Pancreas (tissue), 10 donors: ENCODE measurements at regions not wholly inside any gene's neighbourhood (a gene's known extent, or its start where the extent isn't known, plus 50 kb on each side); places are given as distances from the start of the nearest gene placed in this dataset.

Experiments
- ATAC-seq, 4 donors: fragments of 200-7000 bp; cut with Tn5 transposase; one replicate each; pipeline versions ENCODE4 v1.8.0 to v1.9.1; 2020; ENCODE audit warnings: mild to moderate bottlenecking in 4 of 4, moderate library complexity in 4 of 4
- DNase-seq, 6 donors: peaks; one replicate each; pipeline ENCODE4 v3.0.0-alpha.2; 2020
- FAIRE-seq: peaks from 2 replicates; lab custom pipeline; 2012; peaks lifted over from hg19 to GRCh38; lab: Jason Lieb, UNC
- H3K27ac ChIP-seq, 4 donors: fragments of 200-600 bp; sonication (generic); 1 replicate in 3 of 4; 2 replicates in 1 of 4; pipeline versions ENCODE4 v1.5.0 to v1.8.0; 2020
- H3K27me3 ChIP-seq, 4 donors: fragments of 200-600 bp; one replicate each; pipeline ENCODE4 v1.8.0; 2021
- H3K36me3 ChIP-seq, 3 donors: fragments of 200-600 bp; sonication (generic) in 1 of 3; one replicate each; pipeline versions ENCODE4 v1.5.0 to v1.8.0; 2020 to 2021
- H3K4me1 ChIP-seq, 3 donors: fragments of 200-600 bp; one replicate each; pipeline ENCODE4 v1.8.0; 2021
- H3K4me3 ChIP-seq, 4 donors: fragments of 200-600 bp; sonication (generic) in 2 of 4; one replicate each; pipeline versions ENCODE4 v1.5.0 to v1.8.0; 2020 to 2021
- H3K9me3 ChIP-seq, 4 donors: fragments of 200-600 bp; one replicate each; pipeline ENCODE4 v1.8.0; 2021
- CTCF ChIP-seq, 4 donors: fragments of 200-600 bp; sonication (generic) in 3 of 4; IDR thresholded peaks; one replicate each; pipeline versions ENCODE4 v1.5.0 to v1.8.0; 2021; ENCODE audit warnings: antibody characterized with exemption in 4 of 4
- WGBS, 2 donors: extraction: QIAGEN DNeasy Blood & Tissue Kit; methylation state at CpG; one replicate each; pipeline ENCODE4 v1.1.7; 2013; 5-methylcytosine and 5-hydroxymethylcytosine counted together
- intact Hi-C, 3 donors: fragments of 100-400 bp; cut with DNase I; formaldehyde crosslinking; loops; one replicate each; pipeline versions ENCODE4 v1.11.1 to v1.14.2; 2022
- donor health status: healthy with polysubstance abuse.
- donor health status: DM: no; HTN: no; CAD: no; lungs with moderate emphysema.
- donor health status: DM: no; HTN: no; CAD: no.
- donor health status: control.
- donor health status: control.
- donor health status: Bipolar disorder and iron deficiency.
- donor health status: DM: yes; HTN: yes; CAD: no.
- donor health status: DM: no; HTN: no; CAD: no.
- donor health status: DM: no; HTN: no; CAD: no.
- donor health status: DM: yes; HTN: yes; CAD: no.

DNA sequence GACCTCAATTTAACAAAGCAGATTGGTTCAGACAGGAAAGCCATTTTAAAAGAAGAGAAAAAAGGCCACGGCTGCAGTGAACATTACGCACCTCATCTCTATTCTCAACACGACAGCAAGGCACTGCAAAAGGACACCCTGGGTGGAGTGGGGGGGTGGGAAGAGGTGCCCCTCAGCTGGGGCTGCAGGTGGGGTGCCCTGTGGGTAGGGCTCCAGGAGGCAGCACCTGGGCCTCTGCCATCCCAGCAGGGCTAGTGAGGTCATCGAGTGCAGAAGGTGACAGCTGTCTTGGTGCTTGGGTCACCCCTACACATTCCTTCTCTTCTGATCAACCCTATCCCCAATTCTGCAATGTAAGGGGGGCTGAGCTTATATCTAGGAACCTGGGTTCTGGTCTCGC, 142.9 kb upstream of the PRMT8 start:
- no peak for DNase-seq
- peak in 1 of 4 donors; percentile 20 for ATAC-seq
- no peaks in the 10 kb centered on the region for H3K36me3 ChIP-seq
- no peak for FAIRE-seq
- intact Hi-C loops = no loop called here
- 88 to 92% methylated on average over 5 of the region's 5 CpGs for WGBS, 2 donors
- H3K27me3 ChIP-seq = no peaks in the 10 kb centered on the region
- H3K4me1 ChIP-seq = no peaks in the 10 kb centered on the region
- H3K9me3 ChIP-seq = no peaks in the 10 kb centered on the region
- no peak overlapping the region for H3K4me3 ChIP-seq
- no peak for TF ChIP-seq CTCF (IDR thresholded peaks at IDR 0.05)
- H3K27ac ChIP-seq = no peak overlapping the region

- Histone ChIP-seq H3K9me3 (no peaks in the 10 kb centered on the region), H3K27me3 (no peaks in the 10 kb centered on the region), H3K4me3 (no peak overlapping the region), H3K27ac (no peak overlapping the region), H3K4me1 (no peaks in the 10 kb centered on the region), H3K36me3 (no peaks in the 10 kb centered on the region)
- TF ChIP-seq CTCF (IDR thresholded peaks at IDR 0.05) = no peak
- ATAC-seq = peak in 2 of 4 donors; percentile 21 to 31
- WGBS, 2 donors = 72 to 78% methylated on average over 4 of the region's 4 CpGs
- DNase-seq = no peak
- intact Hi-C loops = no loop called here
- FAIRE-seq = no peak
Measured at GRCh38 chr12:3350432-3350831, 140.6 kb upstream of the PRMT8 start.

- Histone ChIP-seq H3K4me1 (no peaks in the 10 kb centered on the region), H3K27ac (no peak overlapping the region), H3K36me3 (no peaks in the 10 kb centered on the region), H3K4me3 (no peak overlapping the region), H3K27me3 (no peaks in the 10 kb centered on the region), H3K9me3 (no peaks in the 10 kb centered on the region)
- 69 to 97% methylated on average over 4 of the region's 4 CpGs for WGBS, 2 donors
- DNase-seq (no peak), ATAC-seq (no peak), FAIRE-seq (no peak)
- intact Hi-C loops = no loop called here
- no peak for TF ChIP-seq CTCF (IDR thresholded peaks at IDR 0.05)
Measured at GRCh38 chr12:3351731-3352130, 139.3 kb upstream of the PRMT8 start.

GRCh38 chr12:3352230-3352629, 138.8 kb upstream of the PRMT8 start:
- no peaks in the 10 kb centered on the region for H3K9me3 ChIP-seq
- intact Hi-C loops = no loop called here
- H3K4me3 ChIP-seq = no peak overlapping the region
- ATAC-seq = no peak
- TF ChIP-seq CTCF (IDR thresholded peaks at IDR 0.05) = no peak
- no peaks in the 10 kb centered on the region for H3K36me3 ChIP-seq
- no peak for FAIRE-seq
- H3K4me1 ChIP-seq = no peaks in the 10 kb centered on the region
- no peaks in the 10 kb centered on the region for H3K27me3 ChIP-seq
- H3K27ac ChIP-seq = no peak overlapping the region
- DNase-seq = no peak
- WGBS, 2 donors = 93 to 98% methylated on average over 6 of the region's 6 CpGs

GRCh38 chr12:3353621-3354020, 137.4 kb upstream of the PRMT8 start:
- no peaks in the 10 kb centered on the region for H3K9me3 ChIP-seq
- TF ChIP-seq CTCF (IDR thresholded peaks at IDR 0.05) = no peak
- intact Hi-C loops = no loop called here
- no peak overlapping the region for H3K27ac ChIP-seq
- H3K27me3 ChIP-seq = no peaks in the 10 kb centered on the region
- H3K4me1 ChIP-seq = no peaks in the 10 kb centered on the region
- ATAC-seq = no peak
- no peaks in the 10 kb centered on the region for H3K36me3 ChIP-seq
- H3K4me3 ChIP-seq = no peak overlapping the region
- no peak for FAIRE-seq
- DNase-seq = no peak
- 86 to 87% methylated on average over 9 of the region's 9 CpGs for WGBS, 2 donors
